Hippocampal formation (tissue), 2 donors: ENCODE measurements at regions not wholly inside any gene's neighbourhood (a gene's known extent, or its start where the extent isn't known, plus 50 kb on each side); places are given as distances from the start of the nearest gene placed in this dataset.
"Not testable (repeated sequence)": the region's sequence is repeated elsewhere in the genome, so short reads cannot be mapped to it uniquely, and the experiment has no call there.

ENCODE experiments used
- DNase-seq, 2 donors: peaks; one replicate each; lab custom pipeline; 2025; lab: John Stamatoyannopoulos, UW

DNA sequence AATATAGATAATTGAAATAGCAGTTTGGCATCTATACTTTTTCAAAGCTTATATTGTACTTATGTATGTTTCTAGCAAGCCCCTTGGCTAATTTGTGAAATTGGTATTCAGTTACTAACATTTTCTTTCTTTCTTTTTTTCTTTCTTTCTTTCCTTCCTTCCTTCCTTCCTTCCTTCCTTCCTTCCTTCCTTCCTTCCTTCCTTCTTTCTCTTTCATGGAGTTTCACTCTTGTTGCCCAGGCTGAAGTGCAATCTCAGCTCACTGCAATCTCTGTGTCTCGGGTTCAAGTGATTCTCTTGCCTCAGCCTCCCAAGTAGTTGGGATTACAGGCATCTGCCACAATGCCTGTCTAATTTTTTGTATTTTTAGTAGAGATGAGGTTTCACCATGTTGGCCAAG is 215.4 kb downstream of the NNT start:
- not testable (repeated sequence) for DNase-seq

DNA sequence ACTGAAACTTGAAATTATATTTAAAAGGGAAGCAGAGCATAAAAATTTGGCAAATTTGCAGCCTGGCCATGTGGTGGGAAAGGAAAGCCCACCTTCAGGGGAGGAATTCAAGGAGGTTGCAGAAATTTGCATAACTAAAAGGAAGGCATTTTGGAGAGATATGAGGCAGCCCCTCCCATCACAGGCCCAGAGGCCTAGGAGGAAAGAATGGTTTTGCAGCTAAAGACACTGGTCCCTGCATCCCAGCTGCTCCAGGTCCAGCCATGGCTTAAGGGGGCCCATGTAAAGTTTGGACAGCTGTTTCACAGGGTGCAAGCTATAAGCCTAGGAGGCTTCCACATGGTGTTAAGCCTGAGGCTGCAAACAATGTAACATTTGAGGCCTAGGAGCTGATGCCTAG is 212.5 kb downstream of the NNT start:
- no peak for DNase-seq

DNA sequence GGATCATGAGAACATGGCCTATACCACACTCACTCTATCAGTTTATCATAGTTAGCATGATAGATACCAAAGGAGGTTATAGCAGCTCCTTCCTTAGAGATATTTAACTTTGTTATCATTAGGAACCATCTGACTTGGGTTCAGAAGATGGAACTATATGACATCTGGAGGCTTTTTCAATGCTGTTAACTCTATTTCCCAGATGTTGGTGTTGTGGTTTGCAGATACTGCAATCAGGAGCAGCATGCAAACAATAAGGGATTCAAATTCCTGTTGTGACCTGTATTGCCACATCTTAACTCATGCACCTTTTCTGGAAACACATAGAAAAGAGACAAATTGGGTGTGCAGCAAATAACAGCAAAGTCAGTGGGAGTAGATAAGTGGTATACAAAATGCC is 201.7 kb downstream of the NNT start:
- DNase-seq: no peak

DNA sequence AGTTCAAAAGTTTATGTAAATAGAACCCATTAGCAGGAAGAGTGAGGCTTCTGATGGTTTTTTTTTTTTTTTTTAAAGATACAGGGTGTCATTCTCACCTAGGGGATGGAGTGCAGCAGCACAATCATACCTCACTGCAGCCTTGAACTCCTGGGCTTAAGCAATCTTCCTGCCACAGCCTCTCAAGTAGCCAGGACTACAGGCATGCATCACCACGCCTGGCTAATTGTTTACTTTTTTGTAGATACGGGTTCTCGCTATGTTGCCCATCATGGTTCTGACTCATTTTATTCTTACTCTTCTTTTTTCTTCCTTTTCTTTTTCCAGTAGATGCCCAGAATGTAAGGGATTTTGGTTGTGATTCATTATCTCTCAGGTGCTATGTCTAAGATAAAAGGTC is 201.1 kb downstream of the NNT start:
- DNase-seq: no peak

DNA sequence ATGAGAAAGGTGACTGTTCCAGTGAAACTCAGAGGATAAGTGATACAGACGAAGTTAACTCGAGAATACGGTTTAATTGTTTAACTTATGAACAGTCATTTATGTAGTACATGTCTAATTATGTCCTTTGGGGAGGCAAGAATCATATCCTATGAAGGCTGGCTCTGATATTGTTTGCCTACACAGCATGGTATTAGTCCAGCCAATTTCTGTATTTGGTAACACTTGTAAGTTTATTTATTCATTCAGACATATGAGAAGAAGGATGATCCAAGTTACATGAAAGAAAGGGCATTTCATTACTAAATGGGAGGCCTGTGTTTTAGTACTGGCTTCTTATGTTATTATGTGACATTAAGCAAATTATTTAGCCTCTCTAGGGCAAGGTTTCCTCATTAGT is 199.7 kb downstream of the NNT start:
- no peak for DNase-seq

DNA sequence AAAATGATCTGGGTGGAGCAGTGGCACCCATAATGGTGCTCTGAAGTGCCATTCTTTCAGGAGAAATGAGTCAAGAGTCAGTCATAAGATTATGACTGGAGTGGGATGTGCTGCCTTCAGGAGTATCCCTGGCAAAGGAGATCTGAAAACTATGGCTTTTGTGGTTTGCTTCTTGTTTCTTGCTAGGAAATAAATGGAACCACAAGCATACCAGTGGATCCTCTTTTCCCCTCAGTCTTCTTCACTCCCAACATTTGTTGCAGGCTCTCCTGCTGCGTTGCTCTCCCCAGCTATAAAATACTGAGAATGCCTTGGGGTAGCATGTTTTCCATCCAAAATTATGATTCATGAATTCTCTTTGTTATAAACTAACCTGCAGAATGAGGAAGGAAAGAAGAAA is 199.1 kb downstream of the NNT start:
- no peak for DNase-seq

DNA sequence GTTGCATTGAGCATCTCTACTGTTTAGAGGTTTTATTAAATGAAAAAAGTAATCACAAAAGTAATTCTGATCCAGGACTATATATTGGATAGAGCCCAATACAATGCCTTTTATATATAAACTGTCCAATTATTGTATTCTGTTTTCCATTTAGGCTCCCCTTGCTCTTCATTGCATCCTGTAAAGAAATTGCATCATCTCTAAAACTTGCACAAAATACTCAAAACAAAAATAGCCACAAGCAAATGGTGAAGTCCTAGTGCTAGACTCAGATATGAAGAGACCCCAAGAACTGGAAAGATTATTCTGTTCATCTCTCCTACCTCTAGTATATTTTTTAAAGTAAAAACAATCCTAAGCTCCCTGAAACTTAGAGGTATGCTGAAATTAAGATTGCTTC is 195.8 kb downstream of the NNT start:
- DNase-seq: no peak

DNA sequence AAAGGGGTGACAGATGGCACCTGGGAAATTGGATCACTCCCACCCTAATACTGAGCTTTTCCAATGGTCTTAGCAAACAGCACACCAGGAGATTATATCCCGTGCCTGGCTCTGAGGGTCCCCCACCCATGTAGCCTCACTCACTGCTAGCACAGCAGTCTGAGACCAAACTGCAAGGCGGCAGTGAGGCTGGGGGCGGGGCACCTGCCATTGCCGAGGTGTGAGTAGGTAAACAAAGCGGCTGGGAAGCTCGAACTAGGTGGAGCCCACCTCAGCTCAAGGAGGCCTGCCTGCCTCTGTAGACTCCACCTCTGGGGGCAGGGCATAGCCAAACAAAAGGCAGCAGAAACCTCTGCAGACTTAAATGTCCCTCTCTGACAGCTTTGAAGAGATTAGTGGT is 188.9 kb downstream of the NNT start:
- not testable (repeated sequence) for DNase-seq

DNA sequence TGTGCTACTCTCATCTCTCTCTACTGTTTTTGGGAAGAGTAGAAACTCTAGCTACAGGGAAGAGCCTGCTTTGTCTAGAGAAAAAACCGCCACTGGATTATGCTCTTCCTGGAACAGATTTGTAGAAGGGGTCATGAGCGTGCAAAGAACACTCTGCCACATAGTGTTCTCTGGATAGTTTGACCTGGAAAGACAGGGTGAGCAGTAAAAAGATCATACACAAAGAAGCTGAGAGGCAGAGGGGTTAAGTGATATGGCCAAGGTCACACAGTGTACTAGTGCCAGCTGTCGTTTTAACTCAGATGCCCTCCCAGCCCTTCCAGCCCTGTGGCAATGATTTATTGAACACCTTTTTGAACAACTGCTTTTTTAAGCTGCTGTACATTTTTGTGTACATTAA is 182.2 kb downstream of the NNT start:
- DNase-seq: no peak

DNA sequence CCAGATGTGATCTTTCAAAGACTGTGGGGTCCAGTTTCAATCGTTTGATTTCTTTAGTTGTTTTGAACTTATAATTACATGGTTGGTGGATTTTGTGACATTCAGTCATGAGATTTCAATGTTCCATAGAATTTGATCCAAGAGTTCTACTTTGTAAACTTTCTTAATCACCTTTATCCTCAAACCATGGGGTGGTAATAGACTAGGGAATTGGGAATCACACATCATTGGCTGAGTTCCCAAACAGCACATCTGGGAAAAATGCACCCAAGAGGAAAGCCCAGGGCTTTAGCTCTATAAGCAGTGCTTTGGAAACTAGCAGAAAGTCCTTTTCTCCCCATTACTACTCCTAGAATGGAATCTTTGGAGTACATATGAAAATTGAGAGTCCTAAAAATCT is 177.6 kb downstream of the NNT start:
- DNase-seq: no peak

DNA sequence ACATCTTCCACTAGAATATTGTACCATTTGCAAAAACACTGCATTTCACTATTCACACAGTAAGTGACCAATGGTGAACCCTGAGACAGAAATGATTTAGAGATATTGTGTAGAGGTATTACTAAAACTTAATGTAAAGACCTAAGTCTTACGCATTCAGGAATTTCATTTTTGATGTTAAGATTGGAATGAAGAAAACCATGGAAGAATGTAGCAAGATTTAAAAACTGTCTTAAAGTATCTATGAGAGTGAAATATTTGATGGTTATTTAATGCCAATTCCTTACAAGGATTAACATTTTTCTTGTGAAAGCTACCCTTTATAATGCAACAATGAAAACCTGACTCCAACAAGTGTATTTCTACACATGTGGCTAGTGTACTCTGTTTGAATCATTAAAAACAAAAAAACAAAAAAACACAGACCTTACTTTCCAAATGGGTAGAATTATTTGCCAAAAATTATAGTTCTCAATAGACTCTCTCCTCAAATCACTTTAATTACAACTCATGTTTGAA is 172.0 kb downstream of the NNT start:
- no peak for DNase-seq

DNA sequence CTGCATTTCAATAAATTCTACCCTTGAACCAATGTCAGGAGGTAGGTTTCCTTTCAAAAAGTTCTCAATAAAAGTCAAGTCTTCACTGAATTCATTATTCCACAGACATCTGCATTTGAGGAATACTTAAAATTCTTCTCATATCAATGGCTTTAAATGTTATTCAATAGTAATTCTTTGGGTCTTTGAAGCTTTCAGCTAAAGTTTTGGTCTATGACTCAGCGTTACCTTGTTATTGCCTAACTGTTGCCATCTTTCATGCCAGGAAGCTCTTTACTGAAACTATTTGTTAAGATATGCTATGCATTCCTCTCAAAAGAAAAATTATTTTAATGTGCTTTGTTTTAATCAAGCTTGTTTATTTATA is 170.5 kb downstream of the NNT start:
- no peak for DNase-seq

DNA sequence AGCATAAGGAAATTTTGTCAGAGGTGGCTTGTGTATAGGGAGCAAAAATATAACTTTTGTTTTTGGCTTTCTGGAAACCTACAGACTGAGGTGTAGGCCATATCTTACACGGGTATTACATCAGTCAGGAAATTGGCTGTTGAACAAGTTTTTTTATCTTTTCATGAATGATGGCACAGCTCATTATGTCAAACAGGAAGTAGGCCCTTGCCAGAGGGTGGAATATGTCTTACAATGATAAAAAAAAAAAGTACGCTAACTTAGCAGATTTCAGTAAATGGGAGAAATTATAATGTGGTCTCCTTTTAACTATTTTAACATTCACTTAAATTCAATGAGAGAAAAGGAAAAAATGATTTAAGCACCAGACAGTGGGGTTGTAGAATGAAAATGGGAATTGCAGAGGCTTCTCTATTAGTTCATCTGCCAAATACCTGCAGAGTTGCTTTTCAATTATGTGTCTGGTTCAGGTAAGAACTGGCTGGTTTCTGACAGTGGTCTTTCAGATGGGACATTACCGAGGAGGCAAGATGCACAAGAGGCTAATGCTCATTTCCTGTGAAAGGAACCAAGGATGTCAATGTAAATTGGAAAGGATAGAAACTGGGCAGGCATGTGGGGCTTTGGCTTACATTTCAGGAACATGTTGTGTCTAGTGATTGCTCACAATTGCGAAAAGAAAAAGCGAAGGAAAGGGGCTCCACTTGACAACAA is 169.9 kb downstream of the NNT start:
- DNase-seq: no peak

DNA sequence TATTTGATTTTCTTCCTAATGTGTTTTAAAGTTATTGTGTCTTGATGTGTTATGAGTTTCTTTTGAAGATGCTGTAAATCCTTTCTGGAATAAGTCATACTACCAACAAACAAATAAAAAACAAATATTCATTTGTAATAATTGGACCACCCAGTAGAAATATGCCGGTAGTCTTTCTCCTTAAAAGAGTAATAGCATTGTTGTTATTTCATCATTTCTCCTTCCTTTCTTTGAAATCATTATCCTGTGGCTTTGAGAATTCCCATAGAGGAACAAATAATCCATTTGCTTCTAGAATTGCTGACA is 169.4 kb downstream of the NNT start:
- no peak for DNase-seq

DNA sequence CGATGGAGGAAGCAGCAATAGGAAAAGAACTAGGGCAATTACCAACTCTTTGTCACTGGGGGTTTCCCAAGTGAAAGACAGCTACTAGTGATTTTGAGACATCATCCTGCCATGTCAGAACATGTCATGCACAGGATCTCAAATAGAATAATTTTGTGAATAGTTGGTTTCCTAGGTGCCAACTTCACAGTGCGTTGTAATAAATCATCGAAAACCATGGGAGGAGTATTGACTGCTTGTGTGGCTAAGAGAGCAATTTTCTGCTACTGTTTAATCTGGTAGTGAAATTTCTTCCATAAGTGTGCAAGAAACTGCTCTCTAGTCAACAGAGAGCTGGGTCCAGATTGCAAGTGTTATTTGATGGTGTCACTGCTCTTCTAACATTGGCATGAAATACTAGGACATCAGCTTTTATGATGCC is 168.6 kb downstream of the NNT start:
- DNase-seq: no peak

DNA sequence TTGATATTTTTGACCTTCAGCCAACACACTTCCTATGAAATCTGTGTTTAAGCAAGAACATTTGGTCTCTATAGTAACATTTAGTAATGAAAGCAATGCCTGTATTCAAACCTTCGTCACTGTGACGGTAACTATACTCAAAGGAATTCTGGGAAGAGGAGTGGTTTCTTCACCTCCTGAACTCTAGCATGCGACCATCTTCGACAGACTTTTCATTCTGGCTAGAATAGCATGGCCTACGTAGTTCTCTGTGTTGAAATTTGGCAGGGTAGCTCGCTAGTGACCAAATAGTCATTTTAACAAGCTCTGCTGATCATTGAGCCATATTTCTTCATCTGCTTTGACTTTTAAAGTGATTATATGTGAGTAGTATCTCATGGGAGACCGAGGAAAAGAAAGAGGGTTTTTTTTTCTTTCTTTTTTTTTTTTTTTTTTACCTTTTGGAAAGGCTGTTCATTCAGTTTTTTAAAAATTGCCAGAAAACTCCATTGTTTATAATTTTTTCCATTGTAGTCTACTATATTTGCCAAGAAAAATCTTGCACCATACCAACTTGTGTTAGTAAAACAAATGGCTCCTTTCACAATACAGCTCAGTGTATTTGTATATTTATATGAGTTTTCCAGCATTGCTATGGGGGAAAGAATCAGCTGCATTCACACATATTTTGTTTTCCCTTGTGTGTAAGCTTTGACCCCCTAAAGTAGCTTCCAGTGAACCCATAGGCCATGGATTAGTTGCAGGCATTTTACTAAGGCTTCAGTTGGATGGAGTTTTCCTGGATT is 166.8 kb downstream of the NNT start:
- no peak for DNase-seq
